ENCODE measurements at regions not wholly inside any gene's neighbourhood (a gene's known extent, or its start where the extent isn't known, plus 50 kb on each side); places are given as distances from the start of the nearest gene placed in this dataset.

DNA sequence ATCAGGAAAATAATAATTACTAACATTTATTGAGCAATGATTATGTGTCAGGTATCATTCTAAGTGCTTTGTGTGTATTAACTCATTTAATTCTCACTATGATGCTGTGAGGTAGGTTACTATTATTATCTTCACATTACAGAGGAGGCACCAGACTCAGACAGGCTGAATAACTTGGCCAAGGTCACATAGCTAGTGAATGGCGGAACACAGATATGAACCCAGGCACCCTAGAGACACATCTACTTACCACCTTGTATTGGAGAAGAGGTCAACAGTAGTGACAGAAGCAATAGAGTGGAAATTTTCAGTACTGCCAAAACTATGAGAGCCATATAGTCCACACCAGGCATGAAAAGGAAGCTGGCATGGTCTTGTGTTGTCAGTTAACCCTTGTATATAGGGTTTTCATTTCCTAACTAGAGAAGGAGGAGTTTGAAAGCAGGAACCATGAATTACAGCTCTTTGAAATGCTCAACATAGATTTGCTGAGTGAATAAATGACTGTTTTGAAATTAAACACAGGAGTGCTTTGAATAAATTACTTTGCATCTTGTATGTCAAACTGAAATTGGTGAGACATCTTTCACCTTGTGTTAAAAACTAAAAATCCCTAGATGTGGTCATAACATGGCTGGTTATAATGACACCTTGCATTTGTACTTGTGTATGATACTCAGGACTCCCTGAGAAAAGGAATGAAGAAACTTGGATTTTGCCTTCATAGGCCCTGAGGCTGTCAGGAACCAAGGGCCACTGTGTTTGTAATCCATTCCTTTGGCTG lies 71.8 kb downstream of the RTL9 start:
- TF ChIP-seq, protein P1, sequence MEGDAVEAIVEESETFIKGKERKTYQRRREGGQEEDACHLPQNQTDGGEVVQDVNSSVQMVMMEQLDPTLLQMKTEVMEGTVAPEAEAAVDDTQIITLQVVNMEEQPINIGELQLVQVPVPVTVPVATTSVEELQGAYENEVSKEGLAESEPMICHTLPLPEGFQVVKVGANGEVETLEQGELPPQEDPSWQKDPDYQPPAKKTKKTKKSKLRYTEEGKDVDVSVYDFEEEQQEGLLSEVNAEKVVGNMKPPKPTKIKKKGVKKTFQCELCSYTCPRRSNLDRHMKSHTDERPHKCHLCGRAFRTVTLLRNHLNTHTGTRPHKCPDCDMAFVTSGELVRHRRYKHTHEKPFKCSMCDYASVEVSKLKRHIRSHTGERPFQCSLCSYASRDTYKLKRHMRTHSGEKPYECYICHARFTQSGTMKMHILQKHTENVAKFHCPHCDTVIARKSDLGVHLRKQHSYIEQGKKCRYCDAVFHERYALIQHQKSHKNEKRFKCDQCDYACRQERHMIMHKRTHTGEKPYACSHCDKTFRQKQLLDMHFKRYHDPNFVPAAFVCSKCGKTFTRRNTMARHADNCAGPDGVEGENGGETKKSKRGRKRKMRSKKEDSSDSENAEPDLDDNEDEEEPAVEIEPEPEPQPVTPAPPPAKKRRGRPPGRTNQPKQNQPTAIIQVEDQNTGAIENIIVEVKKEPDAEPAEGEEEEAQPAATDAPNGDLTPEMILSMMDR (IDR thresholded peaks at IDR 0.05): no peak
- TF ChIP-seq POLR2A (IDR thresholded peaks at IDR 0.05): no peak
- no peak for TF ChIP-seq EP300 (IDR thresholded peaks at IDR 0.05)
